ENCODE measurements at regions not wholly inside any gene's neighbourhood (a gene's known extent, or its start where the extent isn't known, plus 50 kb on each side); places are given as distances from the start of the nearest gene placed in this dataset.

DNA sequence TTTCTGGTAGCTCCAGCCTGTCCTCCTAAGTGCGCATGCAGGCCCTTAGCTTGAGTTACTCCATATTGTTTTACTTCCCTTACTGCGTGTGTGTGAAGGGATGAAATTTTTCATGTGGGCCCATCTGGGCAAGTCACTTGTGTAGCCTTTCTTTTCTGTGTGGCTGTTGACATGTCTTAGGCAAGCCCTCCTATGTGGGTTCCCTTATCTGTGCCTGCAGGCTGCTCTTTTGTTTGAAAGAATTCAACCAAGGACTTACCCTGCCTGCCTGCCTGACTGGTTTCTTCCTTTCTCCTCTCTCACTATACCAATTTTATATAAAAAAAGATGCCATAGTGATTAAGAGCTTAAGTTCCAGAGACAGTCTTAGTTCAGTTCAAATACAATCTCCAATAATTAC is 249.3 kb downstream of the ATG4C start:
- H3K27me3 ChIP-seq (ENCODE audit: insufficient read depth, insufficient read length): no peaks in the 10 kb centered on the region
- no peak for DNase-seq (ENCODE audit: low read depth, low spot score)
- peaks cover 5% of the 10 kb centered on the region for H3K4me1 ChIP-seq (ENCODE audit: insufficient read depth, insufficient read length)
- H3K9ac ChIP-seq (ENCODE audit: insufficient read length, low read depth): no peak overlapping the region
- H3K9me3 ChIP-seq (ENCODE audit: insufficient read depth, low read length): peaks cover 11% of the 10 kb centered on the region; the same call in 1 of the 2 replicates
- TF ChIP-seq SUZ12 (IDR thresholded peaks at IDR 0.05; ENCODE audit: extremely low read depth, insufficient read depth, insufficient read length) (no peak), YY1 (IDR thresholded peaks at IDR 0.05; ENCODE audit: insufficient read depth, insufficient read length) (no peak), ZNF274 (IDR thresholded peaks at IDR 0.05; ENCODE audit: low read depth, low read length) (no peak)
- H3K36me3 ChIP-seq (ENCODE audit: insufficient read depth, insufficient read length, low read length): no peaks in the 10 kb centered on the region
- H3K4me3 ChIP-seq (ENCODE audit: insufficient read length, low read depth): no peak overlapping the region

DNA sequence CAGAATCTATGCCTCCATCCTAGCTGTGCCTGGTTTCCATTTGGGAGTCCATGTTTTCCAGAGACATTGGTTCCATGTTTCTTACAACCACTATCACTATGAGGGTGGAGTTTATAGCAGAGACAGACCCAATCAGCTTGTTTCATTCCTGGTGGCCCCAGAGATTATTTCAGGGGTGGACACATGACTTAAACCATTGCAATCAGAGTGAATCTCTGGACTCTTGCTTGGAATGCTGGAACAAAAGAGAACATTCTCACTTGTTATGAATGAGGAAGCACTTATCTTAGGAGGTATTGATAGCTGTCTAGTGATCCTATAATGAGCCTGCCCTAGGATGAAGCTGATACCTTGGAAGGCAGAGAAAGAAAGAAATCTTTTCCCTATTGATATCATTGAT is 250.3 kb downstream of the ATG4C start:
- H3K27me3 ChIP-seq (ENCODE audit: insufficient read depth, insufficient read length): no peaks in the 10 kb centered on the region
- peaks cover 6% of the 10 kb centered on the region; the same call in 1 of the 2 replicates for H3K9me3 ChIP-seq (ENCODE audit: insufficient read depth, low read length)

DNA sequence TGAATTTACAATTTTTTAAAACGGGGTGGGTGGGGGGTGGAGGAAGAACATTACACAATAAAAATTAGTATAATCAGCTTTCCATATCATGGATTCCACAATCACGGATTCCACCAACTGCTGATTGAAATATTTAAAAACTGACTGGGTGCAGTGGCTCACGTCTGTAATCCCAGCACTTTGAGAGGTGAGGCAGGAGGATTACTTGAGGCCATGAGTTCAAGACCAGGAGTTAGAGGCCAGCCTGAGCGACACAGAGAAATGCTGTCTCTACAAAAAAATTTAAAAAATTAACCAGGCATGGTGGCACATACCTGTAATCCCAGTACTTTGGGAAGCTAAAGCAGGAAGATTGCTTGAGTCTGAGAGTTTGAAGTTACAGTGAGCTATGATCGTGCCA is 254.7 kb downstream of the ATG4C start:
- no peak overlapping the region for H3K4me3 ChIP-seq (ENCODE audit: insufficient read length, low read depth)
- DNase-seq (ENCODE audit: low read depth, low spot score): no peak
- peaks cover 5% of the 10 kb centered on the region for H3K9me3 ChIP-seq (ENCODE audit: insufficient read depth, low read length)
- H3K27me3 ChIP-seq (ENCODE audit: insufficient read depth, insufficient read length): no peaks in the 10 kb centered on the region
- no peak overlapping the region for H3K9ac ChIP-seq (ENCODE audit: insufficient read length, low read depth)
- TF ChIP-seq SUZ12 (IDR thresholded peaks at IDR 0.05; ENCODE audit: extremely low read depth, insufficient read depth, insufficient read length): no peak
- TF ChIP-seq YY1 (IDR thresholded peaks at IDR 0.05; ENCODE audit: insufficient read depth, insufficient read length): no peak
- no peak for TF ChIP-seq ZNF274 (IDR thresholded peaks at IDR 0.05; ENCODE audit: low read depth, low read length)
- peaks cover 3% of the 10 kb centered on the region for H3K4me1 ChIP-seq (ENCODE audit: insufficient read depth, insufficient read length)
- H3K36me3 ChIP-seq (ENCODE audit: insufficient read depth, insufficient read length, low read length): no peaks in the 10 kb centered on the region

More for the DNA sequence above, 250.3 kb downstream of the ATG4C start:
- no peak for TF ChIP-seq SUZ12 (IDR thresholded peaks at IDR 0.05; ENCODE audit: extremely low read depth, insufficient read depth, insufficient read length)
- no peak for TF ChIP-seq YY1 (IDR thresholded peaks at IDR 0.05; ENCODE audit: insufficient read depth, insufficient read length)
- no peak for TF ChIP-seq ZNF274 (IDR thresholded peaks at IDR 0.05; ENCODE audit: low read depth, low read length)
- Histone ChIP-seq H3K36me3 (ENCODE audit: insufficient read depth, insufficient read length, low read length) (no peaks in the 10 kb centered on the region), H3K4me1 (ENCODE audit: insufficient read depth, insufficient read length) (no peaks in the 10 kb centered on the region), H3K4me3 (ENCODE audit: insufficient read length, low read depth) (no peak overlapping the region), H3K9ac (ENCODE audit: insufficient read length, low read depth) (no peak overlapping the region)
- no peak for DNase-seq (ENCODE audit: low read depth, low spot score)

DNA sequence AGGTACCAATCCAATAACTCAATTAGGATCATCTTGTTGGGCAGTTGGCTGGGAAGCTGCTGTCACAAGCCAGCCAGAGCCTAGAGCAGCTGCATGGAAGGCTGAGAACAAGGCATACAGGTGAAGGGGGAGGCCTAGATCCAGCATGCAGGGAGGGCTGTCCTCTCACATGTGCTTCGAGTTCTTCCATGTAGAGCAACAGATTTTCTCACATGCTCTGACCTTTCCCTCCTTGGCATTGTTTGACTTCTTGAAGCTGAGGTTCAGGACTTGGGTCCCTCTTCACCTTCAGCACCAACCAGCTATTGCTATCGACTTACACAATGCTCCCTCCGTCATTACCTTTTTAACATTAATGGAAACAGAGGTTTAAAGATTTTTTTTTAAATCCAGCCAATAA is 257.7 kb downstream of the ATG4C start:
- Histone ChIP-seq H3K9ac (ENCODE audit: insufficient read length, low read depth) (no peak overlapping the region), H3K4me3 (ENCODE audit: insufficient read length, low read depth) (no peak overlapping the region), H3K27me3 (ENCODE audit: insufficient read depth, insufficient read length) (no peaks in the 10 kb centered on the region), H3K9me3 (ENCODE audit: insufficient read depth, low read length) (peaks cover 5% of the 10 kb centered on the region), H3K36me3 (ENCODE audit: insufficient read depth, insufficient read length, low read length) (no peaks in the 10 kb centered on the region), H3K4me1 (ENCODE audit: insufficient read depth, insufficient read length) (peaks cover 3% of the 10 kb centered on the region)
- TF ChIP-seq ZNF274 (IDR thresholded peaks at IDR 0.05; ENCODE audit: low read depth, low read length): no peak
- no peak for TF ChIP-seq YY1 (IDR thresholded peaks at IDR 0.05; ENCODE audit: insufficient read depth, insufficient read length)
- no peak for TF ChIP-seq SUZ12 (IDR thresholded peaks at IDR 0.05; ENCODE audit: extremely low read depth, insufficient read depth, insufficient read length)
- no peak for DNase-seq (ENCODE audit: low read depth, low spot score)

DNA sequence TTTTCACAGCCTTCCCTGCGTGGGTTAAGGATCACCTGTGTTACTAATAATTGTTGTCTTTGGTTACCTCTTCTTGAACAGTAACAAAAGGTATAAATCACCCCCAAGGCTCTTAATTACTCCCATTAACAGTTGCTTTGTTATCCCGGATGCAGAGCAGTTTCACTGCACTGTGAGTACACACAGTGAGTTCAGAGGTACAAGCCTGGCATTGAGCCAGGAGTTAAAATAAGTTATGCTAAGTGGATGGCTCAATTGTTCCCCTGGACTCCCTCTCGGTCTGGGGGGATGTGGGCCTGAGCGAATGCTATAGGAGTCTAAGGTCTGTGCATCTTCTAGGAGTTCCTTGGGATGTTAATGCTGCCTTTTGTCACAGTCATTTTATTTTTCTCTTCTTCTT is 258.3 kb downstream of the ATG4C start:
- TF ChIP-seq ZNF274 (IDR thresholded peaks at IDR 0.05; ENCODE audit: low read depth, low read length): no peak
- TF ChIP-seq YY1 (IDR thresholded peaks at IDR 0.05; ENCODE audit: insufficient read depth, insufficient read length): no peak
- TF ChIP-seq SUZ12 (IDR thresholded peaks at IDR 0.05; ENCODE audit: extremely low read depth, insufficient read depth, insufficient read length): no peak
- H3K36me3 ChIP-seq (ENCODE audit: insufficient read depth, insufficient read length, low read length): no peaks in the 10 kb centered on the region
- H3K4me3 ChIP-seq (ENCODE audit: insufficient read length, low read depth): no peak overlapping the region
- H3K27me3 ChIP-seq (ENCODE audit: insufficient read depth, insufficient read length): no peaks in the 10 kb centered on the region
- H3K9ac ChIP-seq (ENCODE audit: insufficient read length, low read depth): no peak overlapping the region
- peaks cover 3% of the 10 kb centered on the region for H3K4me1 ChIP-seq (ENCODE audit: insufficient read depth, insufficient read length)
- peaks cover 5% of the 10 kb centered on the region for H3K9me3 ChIP-seq (ENCODE audit: insufficient read depth, low read length)
- DNase-seq (ENCODE audit: low read depth, low spot score): peak; percentile 88

DNA sequence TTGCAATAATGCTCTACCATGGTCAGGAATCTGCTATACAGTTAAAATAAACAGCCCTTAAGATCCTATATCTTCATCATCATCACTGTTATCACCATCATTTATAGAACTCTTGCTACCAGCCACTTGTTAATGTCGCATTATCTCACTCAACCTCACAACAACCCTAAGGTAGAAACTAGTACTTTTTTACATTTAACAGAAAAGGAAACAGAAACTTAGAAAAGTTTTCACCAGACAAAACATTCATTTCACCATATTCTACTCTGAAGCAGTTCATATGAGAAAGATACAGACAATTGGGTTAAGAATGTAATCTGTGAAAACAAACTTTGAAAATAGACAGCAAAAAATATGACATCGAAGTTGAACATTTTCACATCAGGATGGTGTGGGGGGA is 262.6 kb downstream of the ATG4C start:
- Histone ChIP-seq H3K4me3 (ENCODE audit: insufficient read length, low read depth) (no peak overlapping the region), H3K9me3 (ENCODE audit: insufficient read depth, low read length) (no peaks in the 10 kb centered on the region), H3K4me1 (ENCODE audit: insufficient read depth, insufficient read length) (peaks cover 3% of the 10 kb centered on the region), H3K27me3 (ENCODE audit: insufficient read depth, insufficient read length) (no peaks in the 10 kb centered on the region), H3K36me3 (ENCODE audit: insufficient read depth, insufficient read length, low read length) (no peaks in the 10 kb centered on the region), H3K9ac (ENCODE audit: insufficient read length, low read depth) (no peak overlapping the region)
- TF ChIP-seq SUZ12 (IDR thresholded peaks at IDR 0.05; ENCODE audit: extremely low read depth, insufficient read depth, insufficient read length): no peak
- no peak for TF ChIP-seq ZNF274 (IDR thresholded peaks at IDR 0.05; ENCODE audit: low read depth, low read length)
- TF ChIP-seq YY1 (IDR thresholded peaks at IDR 0.05; ENCODE audit: insufficient read depth, insufficient read length): no peak
- no peak for DNase-seq (ENCODE audit: low read depth, low spot score)

DNA sequence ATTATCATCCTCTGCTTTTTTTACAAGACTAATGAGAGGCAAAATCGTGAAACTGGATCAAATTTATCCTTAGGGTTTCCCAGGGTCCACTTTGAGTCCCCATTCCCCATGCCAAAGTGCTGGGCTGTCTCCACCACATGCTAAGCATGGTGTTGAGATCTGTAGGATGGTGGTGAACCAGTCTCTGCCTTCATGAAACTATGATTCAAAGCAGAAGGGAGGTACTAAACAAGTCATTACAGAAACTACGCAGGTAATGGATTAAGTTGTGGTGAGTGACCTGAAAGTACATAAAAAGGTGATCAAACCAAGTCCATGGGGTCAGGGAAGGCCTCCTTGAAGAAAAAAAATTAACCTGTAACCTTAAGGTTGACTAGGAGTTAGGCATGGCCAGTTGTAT is 265.2 kb downstream of the ATG4C start:
- H3K4me3 ChIP-seq (ENCODE audit: insufficient read length, low read depth): no peak overlapping the region
- no peaks in the 10 kb centered on the region for H3K27me3 ChIP-seq (ENCODE audit: insufficient read depth, insufficient read length)
- no peaks in the 10 kb centered on the region for H3K36me3 ChIP-seq (ENCODE audit: insufficient read depth, insufficient read length, low read length)
- TF ChIP-seq SUZ12 (IDR thresholded peaks at IDR 0.05; ENCODE audit: extremely low read depth, insufficient read depth, insufficient read length) (no peak), YY1 (IDR thresholded peaks at IDR 0.05; ENCODE audit: insufficient read depth, insufficient read length) (no peak), ZNF274 (IDR thresholded peaks at IDR 0.05; ENCODE audit: low read depth, low read length) (no peak)
- no peak overlapping the region for H3K9ac ChIP-seq (ENCODE audit: insufficient read length, low read depth)
- no peaks in the 10 kb centered on the region for H3K4me1 ChIP-seq (ENCODE audit: insufficient read depth, insufficient read length)
- DNase-seq (ENCODE audit: low read depth, low spot score): no peak
- no peaks in the 10 kb centered on the region for H3K9me3 ChIP-seq (ENCODE audit: insufficient read depth, low read length)

Data from NT2/D1 (cell line).